ENCODE measurements at regions not wholly inside any gene's neighbourhood (a gene's known extent, or its start where the extent isn't known, plus 50 kb on each side); places are given as distances from the start of the nearest gene placed in this dataset.

GRCh38 chr5:91635950-91636734 lies 253.0 kb upstream of the ARRDC3 start:
- TF ChIP-seq GABPA (IDR thresholded peaks at IDR 0.05; ENCODE audit: low read depth) (no peak), REST (IDR thresholded peaks at IDR 0.05; ENCODE audit: insufficient replicate concordance, low read depth) (no peak), POLR2AphosphoS5 (IDR thresholded peaks at IDR 0.05; ENCODE audit: low read depth) (no peak), CTCF (IDR thresholded peaks at IDR 0.05; ENCODE audit: insufficient read depth, low read length) (no peak), SPI1 (IDR thresholded peaks at IDR 0.05; ENCODE audit: borderline replicate concordance, low read depth) (no peak)
- no peak overlapping the region for H3K4me3 ChIP-seq (replicated peaks; ENCODE audit: insufficient read depth, low read length)
- DNase-seq (ENCODE audit: low read depth in 1 of 2, low spot score in 1 of 2) = no peak

GRCh38 chr5:91632871-91633270 lies 249.8 kb upstream of the ARRDC3 start:
- DNase-seq (ENCODE audit: low read depth in 1 of 2, low spot score in 1 of 2) = no peak
- H3K4me3 ChIP-seq (replicated peaks; ENCODE audit: insufficient read depth, low read length) = no peak overlapping the region
- H3K27me3 ChIP-seq (ENCODE audit: insufficient read depth, poor library complexity, severe bottlenecking) = no peaks in the 10 kb centered on the region
- no peak overlapping the region for H3K27ac ChIP-seq (replicated peaks)
- TF ChIP-seq POLR2AphosphoS5 (IDR thresholded peaks at IDR 0.05; ENCODE audit: low read depth) (no peak), SPI1 (IDR thresholded peaks at IDR 0.05; ENCODE audit: borderline replicate concordance, low read depth) (no peak), REST (IDR thresholded peaks at IDR 0.05; ENCODE audit: insufficient replicate concordance, low read depth) (no peak), CTCF (IDR thresholded peaks at IDR 0.05; ENCODE audit: insufficient read depth, low read length) (no peak), GABPA (IDR thresholded peaks at IDR 0.05; ENCODE audit: low read depth) (no peak)

More at GRCh38 chr5:91635950-91636734, 253.0 kb upstream of the ARRDC3 start:
- no peak overlapping the region for H3K27ac ChIP-seq (replicated peaks)
- H3K27me3 ChIP-seq (ENCODE audit: insufficient read depth, poor library complexity, severe bottlenecking) = no peaks in the 10 kb centered on the region

- Histone ChIP-seq H3K27ac (replicated peaks) (no peak overlapping the region), H3K4me3 (replicated peaks; ENCODE audit: insufficient read depth, low read length) (no peak overlapping the region), H3K27me3 (ENCODE audit: insufficient read depth, poor library complexity, severe bottlenecking) (no peaks in the 10 kb centered on the region)
- DNase-seq (ENCODE audit: low read depth in 1 of 2, low spot score in 1 of 2) = no peak
- no peak for TF ChIP-seq CTCF (IDR thresholded peaks at IDR 0.05; ENCODE audit: insufficient read depth, low read length)
- no peak for TF ChIP-seq REST (IDR thresholded peaks at IDR 0.05; ENCODE audit: insufficient replicate concordance, low read depth)
- no peak for TF ChIP-seq SPI1 (IDR thresholded peaks at IDR 0.05; ENCODE audit: borderline replicate concordance, low read depth)
- no peak for TF ChIP-seq GABPA (IDR thresholded peaks at IDR 0.05; ENCODE audit: low read depth)
- no peak for TF ChIP-seq POLR2AphosphoS5 (IDR thresholded peaks at IDR 0.05; ENCODE audit: low read depth)
Observed at GRCh38 chr5:91611746-91612145, 228.6 kb upstream of the ARRDC3 start.

Measured in HL-60 (cell line).